CD4-positive, alpha-beta T cell treated with Interleukin-2 at 100 ng/mL for 4 hours (primary cell): ENCODE measurements at regions not wholly inside any gene's neighbourhood (a gene's known extent, or its start where the extent isn't known, plus 50 kb on each side); places are given as distances from the start of the nearest gene placed in this dataset.

Experiments
- DNase-seq: peaks from one replicate; pipeline ENCODE4 v3.0.0-alpha.2; 2020; ENCODE audit warnings: low spot score

DNA sequence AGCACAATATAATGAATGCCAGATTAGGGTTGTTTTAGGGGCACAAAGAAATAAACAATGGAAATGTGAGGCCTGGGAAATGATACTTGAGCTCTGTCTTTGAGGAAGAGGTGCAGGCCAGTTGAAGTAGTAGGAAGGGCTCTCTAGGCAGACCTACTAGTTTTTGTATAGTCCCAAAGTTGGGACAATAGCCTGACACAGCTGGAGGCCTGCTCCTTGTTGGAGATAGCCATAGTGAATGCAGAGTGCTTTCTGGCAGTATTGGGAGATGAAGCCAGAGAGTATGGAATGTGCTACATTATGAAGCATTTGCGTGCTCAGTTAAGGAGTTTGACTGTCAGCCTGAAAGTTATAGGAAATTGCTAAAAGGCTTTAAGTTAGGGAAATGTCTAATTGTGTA is 251.2 kb upstream of the ZPLD1 start:
- DNase-seq: no peak

DNA sequence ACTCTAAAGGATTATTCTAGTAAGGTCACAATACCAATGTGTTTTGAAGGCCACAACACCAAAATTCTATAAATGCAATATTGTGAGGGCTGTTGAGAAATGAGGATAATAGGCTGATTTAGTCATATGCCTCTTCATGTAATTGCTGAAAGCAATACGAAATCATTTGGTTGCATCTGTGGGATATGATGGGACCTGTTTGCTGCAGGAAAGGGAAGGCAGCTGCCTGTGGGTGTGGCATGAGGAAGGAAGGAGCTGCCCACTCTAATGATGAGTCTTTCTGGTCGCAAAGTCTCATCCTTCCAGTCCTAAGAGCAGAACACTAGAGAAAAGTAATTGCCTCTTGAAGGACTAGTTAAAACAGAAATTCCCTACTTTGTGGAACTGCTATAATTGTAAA is 245.3 kb upstream of the ZPLD1 start:
- no peak for DNase-seq

GRCh38 chr3:102189956-102190723 is 244.7 kb upstream of the ZPLD1 start:
- no peak for DNase-seq

DNA sequence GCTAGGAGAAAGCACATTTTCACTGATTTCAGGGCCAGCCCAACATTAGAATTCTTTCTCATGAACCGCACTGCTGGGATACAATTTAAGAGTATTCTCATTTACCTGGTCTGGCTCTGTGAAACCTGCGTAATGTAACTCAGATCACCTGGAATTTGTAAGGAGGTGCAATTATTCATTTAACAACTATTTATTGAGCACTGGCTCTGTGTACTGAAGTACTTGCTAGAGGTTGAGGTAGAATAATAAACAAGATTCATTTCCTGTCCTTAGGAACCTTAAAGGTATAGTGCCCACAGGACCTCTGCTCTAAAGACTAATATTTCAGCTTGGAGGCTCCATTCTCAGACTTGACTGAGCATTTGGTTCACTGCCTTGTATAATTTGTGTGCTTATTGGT is 242.2 kb upstream of the ZPLD1 start:
- DNase-seq: no peak

GRCh38 chr3:102193255-102193654 is 241.6 kb upstream of the ZPLD1 start:
- DNase-seq: no peak

DNA sequence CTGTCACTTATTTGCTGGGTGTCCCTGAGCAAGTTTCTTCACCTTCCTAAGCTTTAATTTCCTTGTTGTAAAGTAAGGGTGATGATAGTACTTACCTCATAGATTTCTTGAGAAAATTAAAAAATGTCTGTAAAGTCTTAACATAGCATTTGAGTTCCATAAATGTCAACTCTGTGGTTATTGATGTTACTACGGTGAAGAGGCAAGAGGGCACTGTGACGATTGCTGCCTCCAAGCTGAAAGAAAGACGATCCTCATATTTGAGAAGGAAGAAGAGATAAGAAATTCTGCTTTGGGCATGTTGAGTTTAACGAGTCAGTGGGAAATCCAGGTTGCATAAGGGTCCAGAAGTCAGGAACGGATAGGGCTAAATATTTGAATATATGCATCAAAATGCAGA is 240.8 kb upstream of the ZPLD1 start:
- no peak for DNase-seq

GRCh38 chr3:102194760-102195159 is 240.1 kb upstream of the ZPLD1 start:
- no peak for DNase-seq

- no peak for DNase-seq
These were observed 239.4 kb upstream of the ZPLD1 start for GRCh38 chr3:102195198-102195948.

- DNase-seq: no peak
These were observed 234.7 kb upstream of the ZPLD1 start for GRCh38 chr3:102200126-102200525.

DNA sequence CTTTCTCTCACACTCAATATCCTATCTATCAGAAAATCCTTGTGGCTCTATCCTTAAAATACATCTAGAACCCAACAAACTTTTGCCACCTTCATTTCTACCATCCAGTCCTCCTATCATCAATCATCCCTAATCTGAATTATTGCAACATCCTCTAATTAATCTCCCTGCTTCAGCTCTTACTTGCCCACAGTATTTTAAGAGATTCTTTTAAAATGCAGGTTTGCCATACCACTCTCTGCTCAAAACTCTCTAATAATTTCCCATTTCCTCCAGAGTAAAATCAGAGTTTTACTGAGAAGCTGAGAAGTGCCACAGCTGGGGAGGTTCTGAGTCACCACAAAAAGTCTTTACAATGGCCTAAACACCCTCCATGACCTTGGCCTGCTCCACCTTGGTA is 234.3 kb upstream of the ZPLD1 start:
- DNase-seq: no peak

- no peak for DNase-seq
These were observed 229.2 kb upstream of the ZPLD1 start for GRCh38 chr3:102205647-102206046.

DNA sequence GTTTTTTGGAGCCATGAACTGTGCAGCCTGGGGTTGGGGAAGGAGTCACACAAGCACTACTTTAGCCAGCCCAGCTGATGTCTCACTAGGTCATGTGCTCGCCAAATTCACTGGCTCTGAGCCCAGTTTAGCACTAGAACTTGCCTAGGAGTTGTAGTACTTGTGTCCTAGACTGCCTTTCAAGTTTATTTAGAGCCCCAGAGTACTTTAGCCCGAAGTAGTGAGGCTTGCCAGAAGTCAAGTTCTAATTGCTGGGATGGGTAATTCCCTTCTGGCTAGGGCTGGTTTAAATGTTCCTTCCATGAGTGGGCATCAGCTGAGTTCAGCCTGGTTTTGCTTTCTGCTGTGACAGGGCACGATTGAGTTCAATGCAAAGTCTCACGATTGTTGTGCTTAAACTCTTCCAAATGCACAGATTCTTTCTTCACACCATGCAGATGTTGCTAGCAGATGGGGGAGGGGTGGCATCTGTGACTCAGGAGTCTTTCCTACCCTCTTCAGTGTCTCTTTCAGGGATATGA is 228.2 kb upstream of the ZPLD1 start:
- no peak for DNase-seq

DNA sequence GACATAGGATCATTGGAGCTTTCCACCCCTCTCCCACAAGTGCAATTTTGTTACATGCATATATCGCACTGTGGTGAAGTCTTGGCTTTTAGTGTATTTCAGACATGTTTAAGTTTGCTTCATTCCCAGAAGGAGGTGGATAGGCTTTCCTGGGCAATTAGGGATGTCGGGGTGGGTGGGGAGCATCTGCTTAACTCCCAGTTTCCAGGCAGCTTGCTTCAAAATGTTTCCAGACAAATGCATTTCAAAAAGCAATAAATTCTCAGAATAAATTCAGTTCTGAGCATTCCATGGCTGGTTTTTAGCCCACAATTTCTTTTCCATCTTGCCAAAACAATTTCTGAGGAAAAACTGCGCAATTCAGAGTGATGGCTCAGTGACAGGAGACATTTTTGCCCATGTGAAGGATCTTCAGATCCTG is 227.7 kb upstream of the ZPLD1 start:
- DNase-seq: no peak

GRCh38 chr3:102215166-102215565 is 219.6 kb upstream of the ZPLD1 start:
- no peak for DNase-seq

DNA sequence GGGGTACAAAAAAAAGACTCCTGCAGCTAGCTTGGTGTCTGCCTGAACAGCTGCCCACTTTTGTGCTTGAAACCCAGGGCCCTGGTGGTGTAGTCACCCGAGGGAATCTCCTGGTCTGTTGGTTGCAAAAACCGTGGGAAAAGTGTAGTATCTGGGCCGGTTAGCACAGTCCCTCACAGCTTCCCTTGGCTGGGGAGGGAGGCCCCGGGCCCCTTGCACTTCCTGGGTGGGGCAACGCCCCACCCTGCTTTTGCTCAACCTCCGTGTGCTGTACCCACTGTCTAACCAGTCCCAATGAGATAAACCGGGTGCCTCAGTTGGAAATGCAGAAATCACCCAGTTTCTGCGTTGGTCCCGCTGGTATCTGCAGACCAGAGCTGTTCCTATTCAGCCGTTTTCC is 211.7 kb upstream of the ZPLD1 start:
- peak; percentile 16 for DNase-seq

GRCh38 chr3:102224171-102224570 is 210.6 kb upstream of the ZPLD1 start:
- peak; percentile 10 for DNase-seq

DNA sequence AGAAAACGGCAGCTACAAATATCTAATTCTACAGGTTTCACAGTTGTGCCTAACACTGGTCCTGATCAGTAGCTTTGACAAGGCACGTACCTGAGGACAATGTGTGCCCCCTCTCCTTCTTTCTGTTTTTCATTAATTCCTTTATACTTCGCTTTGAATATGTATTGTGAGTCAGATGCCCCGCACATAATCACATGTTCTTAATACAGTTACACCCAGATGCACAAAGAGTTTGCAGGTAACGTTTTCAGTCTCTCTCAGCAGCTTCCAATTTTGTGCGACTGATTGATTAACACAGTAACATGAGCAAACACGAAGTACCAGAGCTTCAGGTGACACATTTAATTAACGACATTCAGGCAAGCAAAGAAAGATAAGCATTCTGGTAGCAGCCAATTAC is 209.8 kb upstream of the ZPLD1 start:
- no peak for DNase-seq

- DNase-seq: peak; percentile 44
These were observed 209.2 kb upstream of the ZPLD1 start for GRCh38 chr3:102225407-102226132.

DNA sequence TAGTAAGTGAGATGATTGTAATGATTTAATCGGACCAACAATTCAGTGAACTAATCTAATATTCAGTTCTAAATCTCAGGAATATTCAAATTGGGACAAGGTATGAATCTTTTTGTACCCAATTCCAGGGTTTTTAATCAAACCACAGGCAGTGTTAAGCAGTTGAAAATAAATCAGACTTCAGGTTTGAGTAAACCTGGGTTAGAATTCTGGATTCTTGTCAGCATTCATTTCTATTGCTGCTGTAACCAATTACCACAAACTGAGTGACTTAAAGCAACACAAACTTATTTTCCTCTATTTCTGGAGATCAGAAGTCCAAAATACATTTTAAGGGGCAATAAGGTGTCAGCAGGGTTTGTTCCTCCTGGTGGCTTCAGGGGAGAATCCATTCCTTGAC is 208.4 kb upstream of the ZPLD1 start:
- no peak for DNase-seq

- DNase-seq: peak; percentile 84
These were observed 205.7 kb upstream of the ZPLD1 start for GRCh38 chr3:102229062-102229655.

DNA sequence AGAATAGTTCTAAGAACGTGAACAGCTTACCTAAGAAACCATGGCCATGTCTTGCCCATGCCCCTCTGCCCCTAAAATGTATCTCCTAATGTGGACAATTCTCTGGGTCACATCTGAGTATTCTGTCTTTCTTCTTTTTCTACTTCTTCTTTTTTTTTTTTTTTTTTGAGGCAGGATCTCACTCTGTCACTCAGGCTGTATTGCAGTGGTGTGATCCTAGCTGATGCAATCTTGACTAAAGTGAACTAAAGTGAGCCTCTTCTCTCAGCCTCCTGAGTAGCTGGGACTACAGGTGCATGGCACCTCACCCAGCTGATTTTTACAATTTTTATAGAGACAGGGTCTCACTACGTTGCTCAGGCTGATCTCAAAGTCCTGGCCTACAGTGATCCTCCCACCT is 204.8 kb upstream of the ZPLD1 start:
- DNase-seq: no peak

GRCh38 chr3:102233881-102234280 is 200.9 kb upstream of the ZPLD1 start:
- DNase-seq: no peak
